CD4-positive, alpha-beta T cell treated with Interleukin-4 for 4 hours (primary cell): ENCODE measurements at regions not wholly inside any gene's neighbourhood (a gene's known extent, or its start where the extent isn't known, plus 50 kb on each side); places are given as distances from the start of the nearest gene placed in this dataset.

Experiments
- DNase-seq: peaks from one replicate; pipeline ENCODE4 v3.0.0-alpha.2; 2020

DNA sequence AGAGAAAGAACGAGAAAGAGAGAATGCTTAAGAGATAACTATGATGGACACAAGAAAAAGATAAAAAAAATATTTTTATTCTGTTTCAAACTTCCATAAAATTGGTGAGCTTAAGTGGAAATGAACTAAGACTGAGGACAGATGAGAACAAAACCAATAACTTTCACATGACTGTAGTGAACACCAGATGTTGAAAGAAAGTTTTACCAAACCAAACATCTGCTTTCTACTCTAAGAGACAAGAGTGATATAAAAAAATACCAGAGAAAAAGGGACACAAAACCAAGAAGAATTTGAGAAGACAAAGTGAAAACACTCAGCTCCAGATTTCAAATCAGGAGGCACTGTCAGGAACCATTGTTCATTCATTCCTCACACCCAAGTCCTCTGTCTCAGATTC lies 147.9 kb downstream of the IMPG2 start:
- DNase-seq: no peak

DNA sequence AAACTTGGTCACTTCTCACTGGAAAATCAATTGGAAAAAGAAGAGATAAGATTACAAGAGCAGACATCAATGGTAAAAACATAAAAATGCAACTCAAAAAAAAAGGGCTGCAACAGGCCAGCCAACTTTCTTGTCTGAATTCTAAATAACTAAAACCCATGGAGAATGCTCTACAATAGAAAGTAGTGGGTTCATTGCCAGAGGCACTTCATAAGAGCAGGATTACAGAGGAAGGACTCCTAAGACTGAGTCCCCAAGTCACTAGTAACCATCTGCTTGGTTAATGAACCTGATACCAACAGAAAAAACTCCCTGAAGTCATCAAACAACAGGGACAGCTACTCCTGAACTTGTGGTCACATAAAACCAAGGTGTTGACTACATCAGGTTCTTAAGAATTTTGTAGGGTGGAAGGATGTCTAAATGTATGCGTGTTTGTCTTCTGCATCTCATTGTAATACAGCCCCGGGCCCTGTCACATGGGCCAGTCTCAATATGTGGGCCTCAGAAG lies 148.6 kb downstream of the IMPG2 start:
- no peak for DNase-seq

DNA sequence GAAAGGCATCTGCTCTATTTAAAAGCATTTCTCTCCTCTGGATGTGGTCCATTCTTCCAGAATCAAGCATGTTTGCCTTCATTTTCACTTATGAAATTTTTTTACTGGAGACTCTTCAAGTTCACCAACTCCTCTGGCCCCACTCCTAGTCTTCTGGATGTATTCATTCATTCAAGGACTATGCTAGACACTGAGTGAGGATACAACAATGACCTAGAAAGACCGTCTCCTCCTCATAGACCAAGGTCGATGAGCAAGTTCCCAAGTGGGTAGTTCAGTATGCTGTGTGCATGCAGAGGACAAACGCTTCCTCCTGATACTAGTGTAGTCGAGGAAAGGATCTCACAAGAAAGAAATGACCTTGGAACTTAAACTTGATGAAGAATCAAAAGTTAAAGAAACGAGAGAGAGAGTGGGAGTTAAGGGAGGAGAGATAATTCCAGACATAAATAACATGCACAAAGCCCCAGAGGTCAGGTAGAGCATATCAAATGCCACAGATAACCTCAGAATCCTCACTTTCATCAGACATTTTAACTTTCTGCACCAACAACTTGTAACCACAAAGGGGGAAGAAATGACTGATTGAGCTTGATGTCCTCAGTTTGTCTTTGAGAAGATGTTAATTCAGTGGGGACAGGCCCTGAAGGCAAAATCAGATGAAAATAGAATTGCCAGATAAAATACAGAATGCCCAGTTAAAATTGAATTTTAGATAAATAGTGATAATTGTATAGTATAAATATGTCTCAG lies 149.4 kb downstream of the IMPG2 start:
- no peak for DNase-seq

DNA sequence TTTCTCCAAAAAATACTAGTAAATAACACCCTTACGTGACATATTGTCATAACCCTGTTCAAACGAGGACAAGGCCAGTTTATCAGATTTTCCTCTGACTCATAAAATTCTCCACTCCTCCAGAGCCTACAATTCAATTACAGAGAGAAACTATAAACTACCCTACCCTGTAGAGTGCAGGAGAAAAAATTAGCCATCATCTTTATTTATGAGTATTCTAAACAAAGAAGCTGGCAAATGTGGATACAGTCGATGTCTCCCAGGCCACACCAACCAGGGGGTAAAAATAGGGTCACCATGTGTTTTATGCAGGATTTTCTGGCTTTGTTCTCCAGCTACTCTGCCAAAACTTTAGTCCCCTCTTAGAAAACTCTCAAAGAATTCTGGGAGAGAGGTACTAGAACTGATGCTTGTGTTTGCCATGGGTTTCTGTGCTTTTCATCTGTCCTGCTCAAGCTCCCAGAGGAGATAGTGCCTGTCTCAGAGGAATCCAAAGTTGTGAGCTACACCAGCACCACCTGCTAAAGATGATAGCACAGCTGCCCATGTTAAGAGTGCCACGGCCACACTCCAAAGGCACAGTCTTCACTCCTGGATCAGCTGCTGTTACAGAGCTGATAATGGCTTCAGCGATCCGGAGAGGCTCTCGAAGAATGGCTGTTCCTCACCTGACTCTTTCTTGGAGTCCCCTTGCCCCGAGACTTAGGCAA lies 150.2 kb downstream of the IMPG2 start:
- no peak for DNase-seq

DNA sequence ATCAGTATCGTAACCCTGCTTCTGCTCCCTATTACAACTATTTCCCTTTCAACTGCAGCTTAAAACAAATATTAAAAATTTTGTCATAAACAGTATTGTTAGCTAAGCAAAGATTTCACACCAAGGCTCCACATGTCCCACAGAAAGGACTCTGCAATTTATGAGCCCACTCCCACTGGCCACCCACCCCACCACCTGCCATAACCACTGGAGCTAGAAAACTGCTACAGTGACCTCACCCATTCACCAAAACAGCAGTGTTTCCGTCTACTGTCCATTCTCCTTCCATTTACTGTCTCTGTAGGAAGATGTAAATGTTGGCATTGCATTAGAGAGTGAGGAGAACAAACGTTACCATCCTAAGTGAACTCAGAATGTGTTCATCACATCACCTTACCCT lies 150.9 kb downstream of the IMPG2 start:
- DNase-seq: no peak

DNA sequence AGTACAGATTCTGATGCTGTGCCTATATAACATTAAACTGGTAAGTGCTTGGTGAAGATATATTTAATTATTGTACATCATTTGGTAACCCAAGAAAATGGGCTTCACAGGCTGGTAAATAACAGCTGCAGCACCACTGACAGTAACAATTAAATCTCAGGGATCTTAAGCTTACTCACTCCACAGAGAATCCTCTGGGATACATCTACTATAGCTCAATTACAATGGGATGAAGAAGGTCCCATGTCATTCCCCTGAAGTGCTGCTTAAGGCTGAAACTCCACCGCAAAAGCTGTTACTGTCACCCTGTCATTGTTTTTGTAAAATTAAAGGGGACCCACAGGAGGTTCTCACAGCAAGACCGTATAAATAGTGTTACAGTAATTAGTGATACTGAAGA lies 153.0 kb downstream of the IMPG2 start:
- no peak for DNase-seq

DNA sequence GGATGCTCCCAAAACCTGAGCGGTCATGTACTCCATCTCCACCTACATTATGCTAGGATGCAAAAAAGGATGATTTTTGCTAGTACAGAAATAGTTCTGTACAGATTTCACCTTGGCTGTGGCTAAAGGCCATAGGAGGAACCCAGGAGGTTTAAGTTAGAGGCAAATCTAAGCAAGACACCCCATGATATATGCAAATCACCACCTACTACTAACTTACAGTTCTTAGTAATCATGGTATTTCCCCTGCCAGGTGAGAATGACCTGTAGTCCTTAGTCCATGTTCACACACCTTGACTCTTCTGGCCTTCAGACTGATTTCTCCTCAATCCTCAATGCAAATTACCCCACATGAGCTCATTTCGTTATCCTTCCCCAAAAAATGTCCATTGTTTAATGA lies 154.2 kb downstream of the IMPG2 start:
- DNase-seq: no peak

DNA sequence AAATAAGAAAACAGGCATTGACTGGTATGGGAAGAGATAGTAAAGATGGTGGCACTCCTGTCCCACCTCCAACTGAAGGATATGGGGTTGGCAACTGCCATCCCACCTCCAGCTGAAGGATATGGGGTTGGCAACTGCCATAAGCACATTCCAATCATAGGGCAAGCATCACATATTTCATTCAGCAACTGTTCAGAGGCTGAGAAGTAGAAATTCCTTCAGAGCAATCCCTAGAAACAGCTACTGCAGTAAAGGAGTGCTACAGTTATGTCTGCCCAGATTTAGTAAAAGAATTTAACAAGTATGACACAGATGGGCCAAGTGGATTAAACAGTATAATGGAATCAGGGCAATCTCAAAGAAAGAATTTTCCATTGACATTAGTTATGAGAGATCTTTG lies 156.8 kb downstream of the IMPG2 start:
- DNase-seq: no peak

DNA sequence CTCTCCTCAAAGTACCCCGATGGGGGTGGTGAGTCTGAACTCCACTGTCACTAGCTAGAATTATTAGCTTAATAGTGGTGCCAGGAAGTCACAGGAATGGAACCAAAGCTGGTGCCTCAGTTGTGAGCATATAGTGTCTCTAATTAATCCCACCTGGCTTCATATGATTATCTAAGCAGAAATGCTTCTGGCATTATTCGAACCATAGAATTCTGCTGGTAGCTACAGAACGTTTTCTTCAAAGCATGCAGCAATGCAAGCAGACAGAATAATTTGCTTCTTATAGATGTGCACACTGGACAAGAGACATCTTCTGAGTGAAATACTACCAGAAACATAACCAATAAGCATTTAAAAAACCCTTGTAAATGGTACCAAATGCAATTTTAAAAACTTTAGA lies 160.9 kb downstream of the IMPG2 start:
- no peak for DNase-seq

DNA sequence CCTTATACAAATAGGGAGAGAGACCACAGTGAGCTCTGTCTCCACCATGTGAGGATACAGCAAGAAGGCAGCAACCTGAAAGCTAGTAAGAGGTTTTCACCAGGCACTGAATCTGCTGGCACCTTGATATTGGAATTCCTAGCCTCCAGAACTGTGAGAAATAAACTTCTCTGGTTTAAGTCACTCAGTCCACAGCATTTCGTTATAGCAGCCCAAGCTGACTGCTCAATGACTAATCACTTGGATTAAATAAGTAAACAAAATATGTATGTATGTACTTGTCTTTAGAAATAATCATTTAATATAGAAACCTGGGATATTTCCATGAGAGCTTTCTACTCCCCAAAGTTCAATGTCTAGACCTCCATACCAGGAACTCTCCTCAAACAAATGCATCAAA lies 162.0 kb downstream of the IMPG2 start:
- DNase-seq: no peak

DNA sequence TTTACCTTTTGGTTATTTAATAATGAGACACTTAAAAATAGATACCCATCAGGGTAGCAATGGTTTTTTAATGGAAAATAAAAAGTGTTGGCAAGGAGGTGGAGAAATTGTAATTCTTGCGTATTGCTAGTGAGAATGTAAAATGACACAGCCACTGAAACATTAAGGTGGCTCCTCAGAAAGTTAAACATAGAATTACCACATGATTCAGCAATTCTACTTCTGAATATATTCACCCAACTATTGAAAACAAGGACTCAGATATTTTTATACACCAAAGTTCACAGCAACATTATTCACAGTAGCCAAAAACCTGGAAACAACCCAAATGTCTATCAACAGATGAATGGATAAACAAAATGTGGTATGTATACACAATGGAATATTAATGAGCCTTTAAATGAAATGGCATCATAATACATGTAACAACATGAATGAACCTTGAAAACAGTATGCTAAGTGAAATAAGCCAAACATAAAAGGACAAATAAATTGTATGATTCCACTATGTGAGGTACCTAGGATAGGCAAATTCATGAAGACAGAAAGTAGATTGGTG lies 163.5 kb downstream of the IMPG2 start:
- DNase-seq: no peak

DNA sequence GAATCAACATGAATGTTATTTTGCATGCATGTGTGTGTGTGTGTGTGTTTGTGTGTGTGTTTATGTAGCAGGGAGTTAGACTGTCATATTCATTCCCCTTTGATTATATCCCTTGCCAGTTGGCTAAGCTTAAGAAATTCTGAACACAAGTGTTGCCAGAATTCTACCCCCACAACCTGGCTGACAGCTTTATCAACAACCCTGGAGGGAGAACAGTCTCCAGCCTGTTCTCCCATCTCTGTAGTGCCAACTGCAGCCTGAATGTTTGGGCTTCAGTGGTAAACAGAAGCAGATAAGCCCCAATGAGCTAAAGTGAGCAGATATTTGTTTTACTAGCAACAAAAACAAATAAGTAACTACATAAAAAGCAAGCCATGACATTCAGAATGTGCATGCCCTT lies 162.6 kb upstream of the ABI3BP start:
- no peak for DNase-seq

DNA sequence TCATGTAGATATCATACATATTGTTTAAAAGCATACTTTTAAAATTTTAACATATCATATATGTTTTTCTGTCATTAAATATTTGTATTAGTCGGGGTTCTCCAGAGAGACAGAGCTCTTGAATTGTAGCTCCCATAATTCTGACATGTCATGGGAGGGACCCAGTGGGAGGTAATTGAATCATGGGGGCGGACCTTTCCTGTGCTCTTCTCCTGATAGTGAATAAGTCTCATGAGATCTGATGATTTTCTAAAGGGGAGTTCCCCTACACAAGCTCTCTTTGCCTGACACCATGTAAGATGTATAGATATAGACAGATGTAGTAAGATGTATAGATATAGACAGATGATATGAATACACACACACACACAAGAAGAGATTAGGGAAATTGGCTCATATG lies 161.2 kb upstream of the ABI3BP start:
- DNase-seq: no peak

DNA sequence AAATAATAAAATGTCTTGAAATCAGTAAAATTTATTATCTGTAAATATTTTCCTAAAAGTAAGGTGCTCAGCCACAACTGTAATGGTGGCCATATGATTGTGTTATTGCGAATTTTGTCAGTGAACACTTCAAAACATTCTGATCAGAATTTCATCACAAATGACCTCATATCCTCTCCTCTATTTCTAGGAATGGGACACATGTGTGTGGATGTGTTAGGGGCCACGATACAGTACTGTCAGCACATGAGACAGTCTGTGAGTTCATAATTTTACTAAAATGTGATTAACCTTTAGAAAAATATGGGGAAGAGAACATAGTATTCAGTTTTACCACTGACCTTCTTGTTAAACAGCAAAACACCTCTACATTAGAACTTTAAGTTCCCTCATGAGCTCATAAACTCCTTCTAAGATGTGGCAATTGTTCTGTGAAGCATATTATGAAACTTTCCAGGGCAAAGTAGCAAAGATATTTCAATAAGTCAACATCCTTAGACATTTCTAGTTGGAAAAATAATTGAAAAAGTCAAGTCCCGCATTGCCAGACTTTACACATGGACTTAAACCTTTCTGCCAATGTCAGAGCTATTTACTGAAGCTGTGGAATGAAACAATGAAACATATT lies 158.2 kb upstream of the ABI3BP start:
- no peak for DNase-seq

DNA sequence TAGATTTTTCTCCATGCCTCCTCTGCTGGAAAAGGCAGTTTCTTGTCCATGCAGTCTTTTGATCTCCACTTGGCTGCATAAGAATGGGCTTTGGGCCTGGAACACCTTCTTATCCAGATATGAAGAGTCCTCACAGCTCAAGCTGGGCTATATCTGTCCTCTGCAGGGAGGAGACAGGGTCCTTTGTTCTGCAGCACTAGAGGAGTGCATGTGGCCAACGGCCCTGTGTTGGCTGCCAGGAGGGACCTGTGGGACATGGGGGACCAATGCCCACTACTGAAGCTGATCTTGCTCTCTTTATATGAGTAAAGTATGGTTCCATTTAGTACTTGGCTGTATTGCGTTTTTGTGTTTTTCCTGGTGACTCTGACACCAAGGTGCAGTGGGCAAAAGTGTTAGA lies 157.3 kb upstream of the ABI3BP start:
- DNase-seq: no peak

DNA sequence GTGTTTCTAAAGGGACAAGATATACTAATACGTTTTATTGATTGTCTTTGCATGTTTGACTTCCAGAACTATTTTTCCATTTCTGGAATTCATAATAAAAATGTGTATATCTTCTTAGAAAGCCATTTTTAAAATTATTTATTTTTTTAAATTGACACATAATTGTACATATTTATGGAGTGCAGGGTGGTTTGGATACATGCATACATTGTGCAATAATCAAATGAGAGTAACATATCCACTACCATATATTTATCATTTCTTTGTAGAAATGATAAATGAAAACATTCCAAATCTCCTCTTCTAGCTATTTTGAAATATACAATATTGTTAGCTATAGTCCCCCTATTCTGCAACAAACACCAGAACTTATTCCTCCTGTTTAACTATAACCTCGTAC lies 156.5 kb upstream of the ABI3BP start:
- no peak for DNase-seq

DNA sequence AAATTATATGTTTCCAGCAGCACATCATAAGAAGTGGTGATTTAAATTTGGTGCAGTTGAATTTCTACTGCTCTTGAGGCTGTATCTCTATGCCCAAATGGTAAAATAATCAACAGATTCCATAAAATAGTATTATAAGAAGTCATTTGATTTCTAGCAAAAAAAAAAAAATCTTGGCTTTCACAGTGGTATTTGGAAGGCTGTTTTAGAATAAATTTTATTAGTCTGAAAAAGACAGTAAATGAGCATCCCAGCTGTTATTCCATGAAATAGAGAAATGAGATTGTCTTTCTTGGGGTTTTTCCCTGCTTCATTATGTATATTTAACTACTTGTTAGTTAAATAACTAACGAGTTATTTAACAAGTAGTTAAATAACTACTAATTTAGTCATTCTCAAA lies 156.0 kb upstream of the ABI3BP start:
- DNase-seq: no peak

DNA sequence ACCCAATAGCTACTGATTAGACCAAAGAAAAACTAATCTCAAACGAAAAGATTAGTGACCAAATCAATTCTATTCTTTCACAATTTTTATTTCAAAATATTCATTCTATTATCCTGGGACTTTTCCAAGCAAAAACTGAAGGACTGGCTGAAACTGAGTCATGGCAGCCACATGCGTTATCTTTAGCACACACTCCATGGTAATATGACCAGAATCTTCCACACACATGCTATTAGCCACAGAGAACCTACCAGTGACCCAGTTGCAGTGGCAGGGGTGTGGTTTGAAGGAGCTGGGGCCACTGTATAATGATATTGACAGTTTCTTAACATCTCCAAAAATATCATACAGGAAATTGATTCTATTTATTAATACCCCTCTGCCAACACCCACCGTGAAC lies 154.8 kb upstream of the ABI3BP start:
- no peak for DNase-seq

DNA sequence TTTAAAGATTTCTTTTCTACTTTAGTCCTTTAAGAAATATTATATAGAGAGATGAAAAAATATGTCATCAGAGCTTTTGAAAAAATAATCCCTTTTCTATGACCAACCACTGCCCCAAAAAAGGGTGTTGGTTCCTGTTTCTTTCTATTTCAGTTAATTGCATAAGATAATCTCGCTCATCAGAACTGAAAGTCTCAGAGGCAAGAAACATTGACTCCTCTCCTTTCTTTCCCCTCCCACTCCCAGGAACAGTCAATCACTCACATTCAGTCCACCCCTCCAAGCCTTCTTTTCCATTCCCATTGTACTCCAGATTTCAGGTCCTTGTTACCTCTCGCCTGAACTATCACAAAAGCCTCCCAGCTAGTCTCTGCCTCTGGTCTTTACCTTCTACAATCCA lies 153.7 kb upstream of the ABI3BP start:
- DNase-seq: no peak

DNA sequence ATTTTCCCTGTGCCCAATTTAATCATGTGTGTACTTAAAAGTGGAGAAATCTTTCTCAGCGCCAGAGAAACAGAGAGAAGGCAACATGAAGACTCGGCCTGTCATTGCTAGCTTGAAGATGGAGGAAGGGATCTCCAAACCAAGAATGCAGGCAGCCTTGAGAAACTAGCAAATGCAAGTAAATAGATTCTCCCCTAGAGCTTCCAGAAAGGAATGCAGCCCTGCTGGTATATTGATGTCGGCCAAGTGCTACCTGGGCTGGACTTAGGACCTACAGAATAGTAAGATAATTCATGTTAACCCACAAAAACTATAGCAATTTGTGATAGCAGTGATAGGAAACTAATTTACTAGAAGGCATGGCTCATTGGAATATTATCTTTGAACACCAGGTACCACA lies 150.9 kb upstream of the ABI3BP start:
- no peak for DNase-seq

DNA sequence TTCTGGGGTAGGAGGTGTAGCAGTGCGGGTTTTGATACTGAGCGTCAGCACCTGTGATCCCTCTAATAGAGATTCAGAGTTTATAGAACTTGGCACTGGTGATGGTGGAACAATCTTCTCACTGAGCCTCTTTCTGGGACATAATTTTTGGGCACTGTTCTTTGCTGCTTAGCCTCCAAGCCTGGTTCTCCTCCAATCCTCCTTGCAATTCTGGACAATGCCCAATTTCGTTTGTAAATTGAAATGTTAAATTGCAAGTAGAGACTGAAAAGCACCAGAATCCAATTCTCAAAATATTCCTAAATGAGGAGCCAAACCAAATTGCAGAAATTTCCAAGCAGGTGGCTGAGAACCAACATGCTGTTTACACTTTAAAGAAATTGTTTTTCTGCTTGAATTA lies 149.8 kb upstream of the ABI3BP start:
- no peak for DNase-seq

DNA sequence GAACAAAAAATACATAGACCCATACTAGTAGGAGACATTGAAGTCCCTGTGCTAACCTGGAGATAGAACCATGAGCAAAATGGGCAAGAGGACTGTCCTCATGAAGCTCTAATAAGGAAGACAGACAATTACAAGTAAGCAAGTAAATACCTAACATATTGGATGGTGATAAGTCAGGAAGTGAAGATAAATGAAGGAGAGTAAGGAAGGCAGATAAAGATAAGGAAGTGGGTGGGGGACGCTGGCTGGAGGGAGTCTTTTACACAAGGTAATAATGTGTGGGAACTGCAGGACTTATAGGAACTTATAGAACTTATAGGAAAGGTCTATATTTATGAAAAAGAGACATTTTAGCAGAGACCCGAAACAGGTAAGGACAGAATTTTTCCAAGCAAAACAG lies 148.9 kb upstream of the ABI3BP start:
- DNase-seq: no peak

DNA sequence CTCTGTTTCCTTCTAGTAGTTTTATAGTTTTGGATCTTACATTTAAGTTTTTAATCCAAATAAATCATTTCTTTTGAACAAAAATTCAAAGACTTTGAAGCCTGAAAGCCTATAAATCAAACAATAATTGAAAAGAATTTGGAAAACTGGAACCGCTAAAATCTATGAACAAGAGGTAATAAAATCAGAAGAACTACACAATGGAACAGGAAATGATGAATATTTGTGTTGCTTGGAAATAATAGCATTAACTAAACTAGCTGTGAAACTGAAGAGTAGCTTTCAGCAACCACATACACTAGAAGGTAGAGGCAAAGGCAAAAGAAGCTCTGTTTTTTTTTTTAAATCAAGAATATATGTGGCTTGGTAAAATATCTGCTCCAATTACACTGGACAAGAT lies 147.9 kb upstream of the ABI3BP start:
- no peak for DNase-seq

DNA sequence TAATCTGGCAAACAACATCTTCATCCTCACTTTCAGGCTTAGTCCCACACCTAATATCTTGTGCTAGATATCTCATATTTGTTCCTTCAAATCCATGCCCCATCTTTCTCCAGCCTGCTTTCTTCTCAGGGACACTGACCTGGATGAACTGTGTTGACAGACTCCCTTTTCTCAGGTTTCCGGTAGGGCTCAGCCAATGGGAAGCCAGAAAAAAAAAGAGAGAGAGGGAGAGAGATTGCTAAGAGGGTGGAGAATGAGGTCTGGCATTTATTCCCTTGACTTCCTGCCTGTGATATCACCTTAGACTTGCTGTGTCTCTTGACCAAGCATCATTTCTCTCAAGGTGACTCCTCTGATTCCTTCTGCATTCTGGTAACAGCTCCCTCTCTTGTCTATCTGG lies 145.6 kb upstream of the ABI3BP start:
- DNase-seq: no peak
